ENCODE measurements at regions not wholly inside any gene's neighbourhood (a gene's known extent, or its start where the extent isn't known, plus 50 kb on each side); places are given as distances from the start of the nearest gene placed in this dataset.
"Not testable (repeated sequence)": the region's sequence is repeated elsewhere in the genome, so short reads cannot be mapped to it uniquely, and the experiment has no call there.

DNA sequence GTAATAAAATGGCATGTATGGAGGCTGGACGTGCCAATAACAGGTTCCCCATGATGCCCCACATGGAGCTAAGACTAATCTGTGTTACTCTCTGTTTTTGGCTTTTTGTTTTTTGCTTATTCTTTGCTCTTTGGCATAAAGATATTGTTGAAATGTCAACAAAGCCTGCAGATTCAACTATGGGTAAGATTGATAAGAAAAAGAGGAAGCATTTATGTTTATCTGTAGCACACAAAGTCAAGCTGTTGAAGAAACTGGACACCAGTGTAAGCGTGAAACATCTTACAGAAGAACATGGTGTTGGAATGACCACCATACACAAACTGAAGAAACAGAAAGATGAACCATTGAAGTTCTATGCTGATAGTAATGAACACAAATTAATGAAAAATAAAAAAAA is 402.7 kb downstream of the LTN1 start:
- no peak overlapping the region for H3K4me3 ChIP-seq
- H3K27me3 ChIP-seq, result no peaks in the 10 kb centered on the region
- H3K4me1 ChIP-seq, result peaks cover 16% of the 10 kb centered on the region
- H3K36me3 ChIP-seq, result no peaks in the 10 kb centered on the region
- no peak overlapping the region for H3K27ac ChIP-seq
- no peaks in the 10 kb centered on the region for H3K9me3 ChIP-seq
- intact Hi-C loops (cut with DNase I), result no loop called here
- DNase-seq (ENCODE audit: extremely low spot score in 2 of 2), result no peak
- TF ChIP-seq POLR2A (IDR thresholded peaks at IDR 0.05) (no peak), CTCF (IDR thresholded peaks at IDR 0.05) (no peak), POLR2AphosphoS5 (IDR thresholded peaks at IDR 0.05; ENCODE audit: insufficient read depth in 1 of 2, low read depth in 1 of 2) (no peak)

DNA sequence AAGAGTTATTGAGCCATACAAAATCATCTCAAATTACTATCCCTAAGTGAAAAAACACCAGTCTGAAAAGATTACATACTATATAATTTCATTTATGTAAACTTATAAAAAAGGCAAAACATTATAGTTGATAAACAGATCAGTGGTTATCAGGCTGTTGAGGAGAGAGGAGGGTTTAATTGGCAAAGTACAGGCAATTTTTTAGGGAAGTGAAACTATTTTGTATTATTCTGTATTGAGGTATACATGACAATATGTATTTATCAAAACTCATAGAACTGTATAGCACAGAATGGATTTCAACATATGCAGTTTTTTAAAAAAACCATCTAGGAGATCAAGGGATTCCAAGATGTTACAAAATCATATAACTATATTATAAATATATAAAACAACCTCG is 403.7 kb downstream of the LTN1 start:
- intact Hi-C loops (cut with DNase I), result no loop called here
- no peak for DNase-seq (ENCODE audit: extremely low spot score in 2 of 2)
- H3K9me3 ChIP-seq, result no peaks in the 10 kb centered on the region
- H3K36me3 ChIP-seq, result no peaks in the 10 kb centered on the region
- no peak overlapping the region for H3K4me3 ChIP-seq
- H3K4me1 ChIP-seq, result peaks cover 16% of the 10 kb centered on the region
- TF ChIP-seq POLR2A (IDR thresholded peaks at IDR 0.05), result no peak
- no peak for TF ChIP-seq POLR2AphosphoS5 (IDR thresholded peaks at IDR 0.05; ENCODE audit: insufficient read depth in 1 of 2, low read depth in 1 of 2)
- TF ChIP-seq CTCF (IDR thresholded peaks at IDR 0.05), result no peak
- H3K27ac ChIP-seq, result no peak overlapping the region
- no peaks in the 10 kb centered on the region for H3K27me3 ChIP-seq

DNA sequence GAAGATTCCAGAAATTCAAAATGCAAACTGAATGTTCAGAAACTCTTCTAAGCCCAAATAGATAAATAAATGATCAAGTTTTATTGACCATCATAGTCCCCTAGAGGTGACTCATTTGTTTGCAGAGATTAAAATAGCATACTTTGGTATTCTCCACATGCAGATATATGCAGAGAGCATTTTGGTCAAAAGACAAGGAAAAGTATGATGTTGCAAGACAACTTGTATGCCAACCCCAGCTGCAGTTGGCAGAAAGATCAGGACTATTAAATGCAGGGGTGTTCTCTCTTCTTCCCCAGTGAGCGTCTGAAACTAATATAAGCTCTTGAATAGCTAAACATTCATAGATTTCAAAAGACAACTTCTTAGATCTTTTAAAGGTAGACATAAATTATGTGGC is 404.9 kb downstream of the LTN1 start:
- intact Hi-C loops (cut with DNase I), result no loop called here
- no peak overlapping the region for H3K4me3 ChIP-seq
- H3K27me3 ChIP-seq, result no peaks in the 10 kb centered on the region
- H3K36me3 ChIP-seq, result no peaks in the 10 kb centered on the region
- TF ChIP-seq POLR2AphosphoS5 (IDR thresholded peaks at IDR 0.05; ENCODE audit: insufficient read depth in 1 of 2, low read depth in 1 of 2), result no peak
- no peak for TF ChIP-seq CTCF (IDR thresholded peaks at IDR 0.05)
- TF ChIP-seq POLR2A (IDR thresholded peaks at IDR 0.05), result no peak
- H3K9me3 ChIP-seq, result no peaks in the 10 kb centered on the region
- H3K27ac ChIP-seq, result no peak overlapping the region
- H3K4me1 ChIP-seq, result peaks cover 16% of the 10 kb centered on the region
- DNase-seq (ENCODE audit: extremely low spot score in 2 of 2), result no peak

- no peaks in the 10 kb centered on the region for H3K9me3 ChIP-seq
- no peak overlapping the region for H3K27ac ChIP-seq
- no peak for TF ChIP-seq CTCF (IDR thresholded peaks at IDR 0.05)
- TF ChIP-seq POLR2A (IDR thresholded peaks at IDR 0.05), result no peak
- H3K4me3 ChIP-seq, result no peak overlapping the region
- no peaks in the 10 kb centered on the region for H3K4me1 ChIP-seq
- intact Hi-C loops (cut with DNase I), result no loop called here
- H3K36me3 ChIP-seq, result no peaks in the 10 kb centered on the region
- DNase-seq (ENCODE audit: extremely low spot score in 2 of 2), result no peak
- H3K27me3 ChIP-seq, result no peaks in the 10 kb centered on the region
Observed at GRCh38 chr21:28581976-28582375, 410.7 kb downstream of the LTN1 start.

- H3K4me3 ChIP-seq; H3K27ac ChIP-seq; intact Hi-C loops (cut with DNase I); H3K36me3 ChIP-seq; DNase-seq (ENCODE audit: extremely low spot score in 2 of 2); H3K9me3 ChIP-seq; H3K4me1 ChIP-seq; H3K27me3 ChIP-seq: not testable (repeated sequence)
Observed at GRCh38 chr21:28581311-28581731, 411.4 kb downstream of the LTN1 start.

DNA sequence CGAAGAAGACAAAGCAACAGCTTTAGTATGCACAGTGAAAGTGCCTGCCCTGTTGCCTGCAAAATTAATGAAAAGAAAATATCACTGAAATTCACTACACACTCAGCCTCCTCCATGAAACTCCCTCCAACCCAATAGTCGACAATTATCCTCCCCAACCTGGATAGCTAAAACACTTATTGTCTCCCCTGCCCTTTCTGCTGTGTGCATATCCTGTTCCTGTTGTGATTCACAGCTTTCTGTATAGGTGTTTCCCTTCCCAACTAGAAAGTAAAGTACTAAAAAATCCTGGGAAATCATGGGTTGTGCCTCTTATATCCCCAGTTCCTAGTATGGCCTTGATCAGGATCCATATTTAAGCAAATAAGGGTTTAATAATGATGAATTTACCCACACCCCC is 412.1 kb downstream of the LTN1 start:
- Histone ChIP-seq H3K36me3 (no peaks in the 10 kb centered on the region), H3K4me1 (no peaks in the 10 kb centered on the region), H3K4me3 (no peak overlapping the region), H3K27me3 (no peaks in the 10 kb centered on the region), H3K9me3 (no peaks in the 10 kb centered on the region), H3K27ac (no peak overlapping the region)
- TF ChIP-seq POLR2AphosphoS5 (IDR thresholded peaks at IDR 0.05; ENCODE audit: insufficient read depth in 1 of 2, low read depth in 1 of 2) (no peak), CTCF (IDR thresholded peaks at IDR 0.05) (no peak), POLR2A (IDR thresholded peaks at IDR 0.05) (no peak)
- DNase-seq (ENCODE audit: extremely low spot score in 2 of 2), result no peak
- intact Hi-C loops (cut with DNase I), result no loop called here

Data from vagina (tissue), 2 donors.